Panc1 (cell line): ENCODE measurements at regions not wholly inside any gene's neighbourhood (a gene's known extent, or its start where the extent isn't known, plus 50 kb on each side); places are given as distances from the start of the nearest gene placed in this dataset.

Experiments
- POLR2AphosphoS5 ChIP-seq: IDR thresholded peaks from 2 replicates; pipeline ENCODE4 v1.6.1; 2012; ENCODE audit warnings: mild to moderate bottlenecking, low read depth, low read length, moderate library complexity
- SIN3A ChIP-seq: IDR thresholded peaks from 2 replicates; pipeline ENCODE4 v1.6.1; 2012; ENCODE audit warnings: low read depth, mild to moderate bottlenecking, low read length, moderate library complexity, borderline replicate concordance; ENCODE audit not compliant: insufficient read depth
- TCF7L2 ChIP-seq: IDR thresholded peaks from 2 replicates; pipeline ENCODE4 v1.6.1; 2011; ENCODE audit warnings: mild to moderate bottlenecking, low read depth, low read length, inconsistent platforms
- TF ChIP-seq, protein P1 (sequence below): fragments of 450-650 bp; IDR thresholded peaks from 2 replicates; pipeline ENCODE4 v1.5.1; 2017; ENCODE audit warnings: mild to moderate bottlenecking
- TF ChIP-seq, protein P2 (sequence below), 2 experiments: IDR thresholded peaks; 2 replicates each; pipeline ENCODE4 v1.6.1; 2011 to 2012; ENCODE audit warnings: low read depth in 2 of 2, control low read depth in 1 of 2, low read length in 1 of 2, mild to moderate bottlenecking in 1 of 2, moderate library complexity in 1 of 2; ENCODE audit not compliant: insufficient read depth in 1 of 2

DNA sequence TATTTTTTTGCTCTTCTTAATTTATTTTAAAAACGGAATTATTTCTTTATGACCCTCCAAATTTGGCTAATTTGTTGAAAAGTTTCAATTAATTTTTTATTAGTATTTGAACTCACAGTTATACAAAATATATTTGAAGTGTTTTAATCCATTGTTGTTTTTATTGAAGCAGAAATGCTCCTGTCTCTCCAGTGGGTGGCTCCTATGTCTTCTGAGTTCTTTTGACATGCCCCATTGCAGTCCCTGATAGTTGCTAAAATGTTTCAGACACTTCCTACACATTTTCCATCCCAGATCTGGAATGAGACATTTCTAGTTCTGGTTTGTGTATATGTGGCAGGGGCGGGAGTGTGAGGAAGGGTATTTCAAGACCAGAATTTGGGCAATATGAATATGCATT, 579.4 kb upstream of the PRR20A start:
- TF ChIP-seq, protein P1, sequence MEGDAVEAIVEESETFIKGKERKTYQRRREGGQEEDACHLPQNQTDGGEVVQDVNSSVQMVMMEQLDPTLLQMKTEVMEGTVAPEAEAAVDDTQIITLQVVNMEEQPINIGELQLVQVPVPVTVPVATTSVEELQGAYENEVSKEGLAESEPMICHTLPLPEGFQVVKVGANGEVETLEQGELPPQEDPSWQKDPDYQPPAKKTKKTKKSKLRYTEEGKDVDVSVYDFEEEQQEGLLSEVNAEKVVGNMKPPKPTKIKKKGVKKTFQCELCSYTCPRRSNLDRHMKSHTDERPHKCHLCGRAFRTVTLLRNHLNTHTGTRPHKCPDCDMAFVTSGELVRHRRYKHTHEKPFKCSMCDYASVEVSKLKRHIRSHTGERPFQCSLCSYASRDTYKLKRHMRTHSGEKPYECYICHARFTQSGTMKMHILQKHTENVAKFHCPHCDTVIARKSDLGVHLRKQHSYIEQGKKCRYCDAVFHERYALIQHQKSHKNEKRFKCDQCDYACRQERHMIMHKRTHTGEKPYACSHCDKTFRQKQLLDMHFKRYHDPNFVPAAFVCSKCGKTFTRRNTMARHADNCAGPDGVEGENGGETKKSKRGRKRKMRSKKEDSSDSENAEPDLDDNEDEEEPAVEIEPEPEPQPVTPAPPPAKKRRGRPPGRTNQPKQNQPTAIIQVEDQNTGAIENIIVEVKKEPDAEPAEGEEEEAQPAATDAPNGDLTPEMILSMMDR, result no peak; the same call in 1 of the 2 replicates
- no peak for TF ChIP-seq POLR2AphosphoS5
- TF ChIP-seq SIN3A, result no peak
- TF ChIP-seq, protein P2, sequence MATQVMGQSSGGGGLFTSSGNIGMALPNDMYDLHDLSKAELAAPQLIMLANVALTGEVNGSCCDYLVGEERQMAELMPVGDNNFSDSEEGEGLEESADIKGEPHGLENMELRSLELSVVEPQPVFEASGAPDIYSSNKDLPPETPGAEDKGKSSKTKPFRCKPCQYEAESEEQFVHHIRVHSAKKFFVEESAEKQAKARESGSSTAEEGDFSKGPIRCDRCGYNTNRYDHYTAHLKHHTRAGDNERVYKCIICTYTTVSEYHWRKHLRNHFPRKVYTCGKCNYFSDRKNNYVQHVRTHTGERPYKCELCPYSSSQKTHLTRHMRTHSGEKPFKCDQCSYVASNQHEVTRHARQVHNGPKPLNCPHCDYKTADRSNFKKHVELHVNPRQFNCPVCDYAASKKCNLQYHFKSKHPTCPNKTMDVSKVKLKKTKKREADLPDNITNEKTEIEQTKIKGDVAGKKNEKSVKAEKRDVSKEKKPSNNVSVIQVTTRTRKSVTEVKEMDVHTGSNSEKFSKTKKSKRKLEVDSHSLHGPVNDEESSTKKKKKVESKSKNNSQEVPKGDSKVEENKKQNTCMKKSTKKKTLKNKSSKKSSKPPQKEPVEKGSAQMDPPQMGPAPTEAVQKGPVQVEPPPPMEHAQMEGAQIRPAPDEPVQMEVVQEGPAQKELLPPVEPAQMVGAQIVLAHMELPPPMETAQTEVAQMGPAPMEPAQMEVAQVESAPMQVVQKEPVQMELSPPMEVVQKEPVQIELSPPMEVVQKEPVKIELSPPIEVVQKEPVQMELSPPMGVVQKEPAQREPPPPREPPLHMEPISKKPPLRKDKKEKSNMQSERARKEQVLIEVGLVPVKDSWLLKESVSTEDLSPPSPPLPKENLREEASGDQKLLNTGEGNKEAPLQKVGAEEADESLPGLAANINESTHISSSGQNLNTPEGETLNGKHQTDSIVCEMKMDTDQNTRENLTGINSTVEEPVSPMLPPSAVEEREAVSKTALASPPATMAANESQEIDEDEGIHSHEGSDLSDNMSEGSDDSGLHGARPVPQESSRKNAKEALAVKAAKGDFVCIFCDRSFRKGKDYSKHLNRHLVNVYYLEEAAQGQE (IDR thresholded peaks at IDR 0.05; ENCODE audit: insufficient read depth in 1 of 2, low read depth in 2 of 2, low read length in 1 of 2), result no peak
- TF ChIP-seq TCF7L2, result no peak
